GM10266 (cell line): ENCODE measurements at regions not wholly inside any gene's neighbourhood (a gene's known extent, or its start where the extent isn't known, plus 50 kb on each side); places are given as distances from the start of the nearest gene placed in this dataset.
"Not testable (repeated sequence)": the region's sequence is repeated elsewhere in the genome, so short reads cannot be mapped to it uniquely, and the experiment has no call there.

Experiments
- DNase-seq: peaks from one replicate; pipeline ENCODE4 v3.0.0; 2012; ENCODE audit errors: extremely low spot score
- CTCF ChIP-seq: IDR thresholded peaks from 2 replicates; pipeline ENCODE4 v1.5.1; 2012; ENCODE audit warnings: mild to moderate bottlenecking, low read depth; ENCODE audit not compliant: control insufficient read depth, insufficient read depth; ENCODE audit errors: missing control alignments

GRCh38 chr10:63058236-63058635 lies 74.9 kb upstream of the NRBF2 start:
- DNase-seq: no peak
- TF ChIP-seq CTCF: no peak

DNA sequence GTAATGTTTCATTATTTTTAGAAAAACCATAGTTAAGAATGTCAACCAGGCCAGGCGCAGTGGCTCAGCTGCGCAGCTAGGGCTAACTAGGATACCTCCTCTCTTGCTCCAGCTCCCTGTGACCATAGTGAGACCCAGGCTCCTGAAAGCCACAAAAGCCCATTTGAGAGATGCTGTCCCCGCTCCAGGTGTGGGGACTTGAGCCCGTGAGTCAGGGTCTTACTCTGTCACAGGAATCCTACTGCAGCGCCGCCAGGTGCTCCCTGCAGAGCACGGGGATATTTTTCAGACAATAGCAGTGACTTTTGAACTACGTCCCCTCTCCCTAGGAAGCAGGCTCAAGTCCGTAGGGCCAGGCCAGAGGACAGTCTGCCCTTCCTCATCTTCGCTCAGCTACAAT lies 75.6 kb upstream of the NRBF2 start:
- no peak for DNase-seq
- no peak for TF ChIP-seq CTCF

DNA sequence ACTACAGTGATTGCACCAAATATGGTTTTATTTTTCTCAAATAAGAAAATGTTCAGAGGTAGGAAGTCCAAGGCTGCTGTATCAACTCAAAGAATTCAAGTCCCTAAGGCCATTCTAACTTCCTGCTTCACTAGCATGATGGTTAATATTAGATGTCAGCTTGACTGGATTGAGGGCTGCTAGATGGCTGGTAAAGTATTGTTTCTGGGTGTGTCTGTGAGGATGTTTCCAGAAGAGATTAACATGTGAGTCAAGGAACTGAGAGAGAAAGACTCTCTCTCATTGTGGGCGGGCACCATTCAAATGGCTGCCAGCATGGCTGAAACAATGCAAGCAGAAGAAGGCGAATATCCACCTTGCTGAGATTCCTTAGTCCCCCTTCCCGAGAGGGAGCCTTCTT lies 77.4 kb upstream of the NRBF2 start:
- DNase-seq: no peak
- TF ChIP-seq CTCF: no peak

GRCh38 chr10:63054889-63055611 lies 78.1 kb upstream of the NRBF2 start:
- no peak for TF ChIP-seq CTCF
- DNase-seq: no peak

GRCh38 chr10:63052083-63052482 lies 81.0 kb upstream of the NRBF2 start:
- DNase-seq: no peak
- TF ChIP-seq CTCF: no peak

DNA sequence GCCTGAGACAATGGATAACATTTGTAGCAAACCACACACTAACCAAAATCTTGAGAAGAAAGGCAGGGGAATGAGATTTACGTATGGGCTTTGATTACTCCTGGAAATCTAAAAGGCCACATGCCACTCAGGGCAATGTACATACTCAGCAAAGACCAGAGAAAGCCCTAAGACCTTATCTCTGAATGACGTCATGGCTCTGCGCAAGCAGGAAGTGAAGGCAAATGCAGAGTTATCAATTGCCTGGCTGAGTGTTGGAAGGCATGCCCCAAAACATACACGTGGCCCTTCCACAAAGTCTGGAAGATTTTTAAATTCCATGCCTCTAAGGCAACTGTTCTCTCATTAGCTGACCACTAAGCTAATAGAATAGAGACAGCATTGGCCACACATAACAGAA lies 90.9 kb upstream of the NRBF2 start:
- no peak for DNase-seq
- no peak for TF ChIP-seq CTCF

DNA sequence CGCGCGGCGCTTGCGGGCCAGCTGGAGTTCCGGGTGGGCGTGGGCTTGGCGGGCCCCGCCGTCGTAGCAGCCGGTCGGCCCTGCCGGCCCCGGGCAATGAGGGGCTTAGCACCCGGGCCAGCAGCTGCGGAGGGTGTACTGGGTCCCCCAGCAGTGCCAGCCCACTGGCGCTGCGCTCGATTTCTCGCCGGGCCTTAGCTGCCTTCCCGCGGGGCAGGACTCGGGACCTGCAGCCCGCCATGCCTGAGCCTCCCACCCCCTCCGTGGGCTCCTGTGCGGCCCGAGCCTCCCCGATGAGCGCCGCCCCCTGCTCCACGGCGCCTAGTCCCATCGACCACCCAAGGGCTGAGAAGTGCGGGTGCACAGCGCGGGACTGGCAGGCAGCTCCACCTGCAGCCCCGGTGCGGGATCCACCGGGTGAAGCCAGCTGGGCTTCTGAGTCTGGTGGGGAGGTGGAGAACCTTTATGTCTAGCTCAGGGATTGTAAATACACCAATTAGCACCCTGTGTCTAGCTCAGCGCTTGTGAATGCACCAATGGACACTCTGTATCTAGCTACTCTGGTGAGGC lies 99.4 kb upstream of the NRBF2 start:
- not testable (repeated sequence) for DNase-seq
